HG03159 (cell line): ENCODE measurements at regions not wholly inside any gene's neighbourhood (a gene's known extent, or its start where the extent isn't known, plus 50 kb on each side); places are given as distances from the start of the nearest gene placed in this dataset.
"Not testable (repeated sequence)": the region's sequence is repeated elsewhere in the genome, so short reads cannot be mapped to it uniquely, and the experiment has no call there.

Experiments used
- ATAC-seq: cut with Tn5 transposase; IDR thresholded peaks from one replicate; pipeline ENCODE4 v1.9.1; 2021; ENCODE audit warnings: mild to moderate bottlenecking, moderate library complexity; ENCODE audit not compliant: unreplicated experiment

- ATAC-seq = no peak
Measured at GRCh38 chr10:33795529-33795928, 461.1 kb upstream of the NRP1 start.

- ATAC-seq = no peak
Measured at GRCh38 chr10:33794460-33794859, 460.0 kb upstream of the NRP1 start.

- no peak for ATAC-seq
Measured at GRCh38 chr10:33793793-33794192, 459.3 kb upstream of the NRP1 start.

GRCh38 chr10:33791272-33791660 lies 456.8 kb upstream of the NRP1 start:
- no peak for ATAC-seq

GRCh38 chr10:33790521-33791271 lies 456.2 kb upstream of the NRP1 start:
- no peak for ATAC-seq

- ATAC-seq = no peak
Measured at GRCh38 chr10:33783557-33783956, 449.1 kb upstream of the NRP1 start.

GRCh38 chr10:33783078-33783477 lies 448.6 kb upstream of the NRP1 start:
- ATAC-seq = no peak

- no peak for ATAC-seq
Measured at GRCh38 chr10:33781606-33782395, 447.3 kb upstream of the NRP1 start.

- ATAC-seq = no peak
Measured at GRCh38 chr10:33780961-33781360, 446.5 kb upstream of the NRP1 start.

GRCh38 chr10:33777223-33777622 lies 442.8 kb upstream of the NRP1 start:
- no peak for ATAC-seq

- no peak for ATAC-seq
Measured at GRCh38 chr10:33776419-33777070, 442.1 kb upstream of the NRP1 start.

- no peak for ATAC-seq
Measured at GRCh38 chr10:33774857-33775256, 440.4 kb upstream of the NRP1 start.

GRCh38 chr10:33773886-33774480 lies 439.5 kb upstream of the NRP1 start:
- no peak for ATAC-seq

- ATAC-seq = no peak
Measured at GRCh38 chr10:33773253-33773573, 438.7 kb upstream of the NRP1 start.

- ATAC-seq = peak; percentile 69
Measured at GRCh38 chr10:33772370-33773252, 438.1 kb upstream of the NRP1 start.

GRCh38 chr10:33771856-33772255 lies 437.4 kb upstream of the NRP1 start:
- not testable (repeated sequence) for ATAC-seq

- no peak for ATAC-seq
Measured at GRCh38 chr10:33764694-33765185, 430.3 kb upstream of the NRP1 start.

- ATAC-seq = no peak
Measured at GRCh38 chr10:33760056-33760943, 425.8 kb upstream of the NRP1 start.

GRCh38 chr10:33759191-33759590 lies 424.7 kb upstream of the NRP1 start:
- no peak for ATAC-seq
